D341Med (cell line): ENCODE measurements at regions not wholly inside any gene's neighbourhood (a gene's known extent, or its start where the extent isn't known, plus 50 kb on each side); places are given as distances from the start of the nearest gene placed in this dataset.

Experiments used
- DNase-seq: peaks from one replicate; pipeline ENCODE4 v3.0.0; 2012; ENCODE audit warnings: low spot score

DNA sequence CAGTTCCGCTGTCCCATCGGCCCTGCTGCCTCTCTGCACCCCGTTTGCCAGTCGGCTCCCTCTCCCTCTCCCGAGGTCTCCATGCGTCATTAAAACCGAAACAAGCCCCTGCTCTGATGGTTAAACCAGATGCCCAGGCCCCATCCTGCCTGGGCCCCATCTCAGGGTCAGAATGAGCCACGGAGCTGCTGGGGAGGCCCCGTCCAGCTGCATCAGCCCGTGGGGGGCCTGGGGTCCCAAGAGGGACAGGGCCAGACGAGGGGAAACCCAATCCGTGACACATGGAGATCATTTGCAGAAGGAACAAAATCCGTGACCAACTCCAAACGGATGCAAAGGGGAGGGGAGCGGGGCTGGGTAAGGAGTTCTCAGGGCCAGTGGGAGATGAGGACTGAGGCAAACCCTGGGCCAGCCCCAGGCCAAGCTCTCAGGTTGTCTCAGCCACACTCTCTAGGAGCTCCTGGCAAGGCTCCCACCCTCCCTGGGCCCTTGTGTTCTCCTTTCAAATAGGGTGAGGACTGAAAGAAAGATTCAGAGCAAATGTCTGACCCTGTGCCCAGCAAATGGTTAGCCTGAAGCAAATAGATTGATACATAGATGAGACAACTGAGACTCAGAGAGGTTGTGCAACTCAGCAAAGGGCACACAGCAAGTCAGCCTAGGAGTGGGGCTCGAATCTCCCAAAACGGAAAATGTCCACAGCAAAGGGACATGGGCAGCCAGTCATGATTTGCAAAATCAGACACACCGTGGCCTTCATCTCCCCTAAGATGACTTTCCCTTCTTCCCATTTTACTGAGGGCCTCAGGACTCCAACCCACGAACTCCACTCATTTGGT lies 162.1 kb downstream of the MN1 start:
- DNase-seq: no peak

DNA sequence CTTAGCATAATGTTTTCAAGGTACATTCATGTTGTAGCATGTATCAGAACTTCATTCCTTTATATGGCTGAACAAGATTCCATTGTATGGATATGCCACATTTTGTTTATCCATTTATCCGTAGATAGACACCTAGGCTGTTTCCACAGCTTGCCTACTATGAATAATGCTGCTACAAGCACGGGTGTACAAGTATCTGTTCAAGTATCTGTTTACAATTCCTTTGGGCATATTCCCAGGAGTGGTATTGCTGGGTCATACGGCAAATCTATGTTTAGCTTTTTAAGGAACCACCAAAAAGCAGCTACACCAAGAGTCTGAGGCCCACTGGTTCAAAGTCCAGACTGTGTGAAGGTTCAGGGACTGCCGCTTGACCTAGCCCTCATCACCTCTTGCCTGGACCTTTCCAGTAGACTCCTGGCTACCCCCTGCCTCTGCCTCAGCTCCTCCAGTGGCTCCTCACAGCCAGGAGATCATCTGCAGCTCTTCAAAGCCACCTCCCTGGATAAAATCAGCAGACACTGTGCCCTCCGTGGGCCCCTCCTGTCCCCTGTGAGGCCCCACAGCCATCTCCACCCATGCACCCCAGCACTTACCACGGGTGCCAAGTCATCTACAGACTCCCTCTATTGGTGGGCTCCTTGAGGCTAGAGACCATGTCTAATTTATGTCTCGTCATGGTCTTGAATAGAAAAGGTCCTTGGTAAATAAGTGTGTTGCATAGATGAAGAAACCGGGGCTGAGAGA lies 160.3 kb downstream of the MN1 start:
- no peak for DNase-seq

DNA sequence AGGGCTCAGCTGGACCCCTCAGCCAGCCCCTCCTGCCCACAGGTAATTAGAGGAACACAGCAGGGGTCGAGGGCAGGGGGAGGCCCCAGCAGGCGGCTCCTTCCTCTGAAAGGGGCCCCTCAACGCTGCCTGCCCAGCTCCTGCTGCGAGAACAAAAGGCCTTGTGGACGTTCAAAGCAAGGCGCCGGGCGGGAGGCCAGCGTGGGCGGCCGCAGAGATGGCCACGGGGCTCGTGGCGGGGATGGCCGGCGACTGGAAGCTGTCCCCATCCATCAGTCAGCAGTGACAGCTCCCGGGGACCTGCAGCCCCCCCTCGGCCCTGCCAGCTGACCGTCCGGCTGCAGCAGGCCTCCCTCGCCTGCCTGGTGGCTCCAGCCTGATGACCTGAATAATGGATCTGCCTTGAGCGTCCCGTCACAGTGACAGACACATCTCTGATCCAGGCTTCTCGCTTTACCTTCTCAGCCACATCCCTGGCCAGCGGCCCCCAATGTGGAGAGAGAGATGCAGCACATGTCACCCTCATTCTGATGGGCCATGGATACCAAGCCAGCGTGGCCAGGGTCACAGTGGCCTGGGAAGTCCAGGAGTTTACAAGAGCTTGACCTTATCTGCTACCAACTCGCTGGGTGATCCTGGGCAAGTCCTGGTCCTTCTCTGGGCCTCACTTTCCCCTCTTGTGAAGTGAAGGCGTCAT lies 159.3 kb downstream of the MN1 start:
- DNase-seq: no peak

DNA sequence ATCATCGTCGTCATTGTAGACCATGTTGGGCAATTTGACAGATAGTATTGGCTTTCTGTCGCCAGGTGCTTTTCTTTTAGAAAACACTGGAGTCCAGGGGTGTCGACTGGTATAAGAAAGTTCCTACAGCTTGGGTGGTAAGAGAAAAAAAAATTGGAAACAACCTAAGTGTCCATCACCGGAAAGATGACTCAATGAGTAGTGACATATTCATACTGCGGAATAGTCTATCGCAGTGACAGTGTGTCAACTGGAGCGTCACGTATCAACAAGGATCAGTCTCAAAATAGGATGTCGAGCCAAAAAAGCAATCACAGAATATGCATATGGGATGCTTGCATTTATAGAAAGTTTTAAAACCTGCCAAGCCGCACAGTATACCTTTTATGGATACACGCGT lies 157.6 kb downstream of the MN1 start:
- no peak for DNase-seq

DNA sequence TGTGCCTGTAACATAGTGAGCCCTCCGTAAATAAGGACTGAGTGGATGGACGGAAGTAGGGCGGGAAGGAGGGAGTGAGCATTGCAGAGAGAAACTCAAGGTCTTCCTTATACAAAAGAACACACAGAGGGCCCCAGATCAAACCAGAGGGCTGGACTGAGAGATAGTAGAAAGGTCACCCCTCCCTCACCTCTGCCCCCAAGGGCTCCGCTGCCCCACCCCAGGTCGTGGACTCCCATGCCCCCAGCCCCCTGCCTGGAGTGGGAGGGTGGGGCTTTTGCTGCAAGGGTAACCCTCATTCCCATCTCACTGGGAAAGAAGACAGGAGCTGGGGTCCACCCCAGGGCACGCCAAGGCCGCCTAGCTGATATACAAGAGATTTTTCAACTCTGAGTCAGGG lies 157.0 kb downstream of the MN1 start:
- DNase-seq: no peak

DNA sequence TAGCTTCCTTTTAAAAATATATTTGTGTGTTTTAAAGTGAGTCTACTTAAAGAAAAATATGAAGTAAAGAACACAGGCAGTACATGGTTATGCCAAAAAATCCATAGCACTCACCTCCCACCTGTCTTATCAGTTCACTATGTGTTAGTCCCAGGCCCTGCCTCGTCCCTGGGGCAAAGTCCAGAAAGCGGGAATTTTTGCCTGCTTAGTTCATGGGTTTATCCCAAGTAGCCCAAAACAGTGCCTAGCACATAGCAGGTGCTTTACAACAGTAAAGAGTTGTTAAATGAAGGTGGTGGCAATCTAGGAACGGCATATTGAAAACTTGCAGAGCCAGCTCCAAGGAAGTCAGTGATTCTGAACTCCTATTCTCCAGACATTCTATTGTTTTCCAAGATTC lies 154.0 kb downstream of the MN1 start:
- DNase-seq: no peak

GRCh38 chr22:27648074-27648473 lies 153.5 kb downstream of the MN1 start:
- no peak for DNase-seq

DNA sequence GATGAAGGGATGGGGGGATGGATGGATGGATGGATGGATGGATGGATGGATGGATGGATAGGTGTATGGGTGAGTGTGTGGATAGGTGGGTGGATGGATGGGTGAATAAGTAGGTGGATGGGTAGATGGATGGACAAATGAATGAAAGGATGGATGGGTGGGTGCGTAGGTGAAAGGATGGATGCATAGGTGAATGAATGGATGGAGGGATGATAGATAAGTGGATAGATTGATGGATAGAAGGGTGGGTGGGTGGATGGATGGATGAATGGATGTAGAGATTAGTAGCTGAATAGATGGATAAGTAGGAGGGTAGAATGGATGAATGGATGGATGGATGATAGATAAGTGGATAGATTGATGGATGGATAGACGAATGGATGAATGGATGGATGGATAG lies 152.7 kb downstream of the MN1 start:
- no peak for DNase-seq

GRCh38 chr22:27650572-27650971 lies 151.0 kb downstream of the MN1 start:
- no peak for DNase-seq

DNA sequence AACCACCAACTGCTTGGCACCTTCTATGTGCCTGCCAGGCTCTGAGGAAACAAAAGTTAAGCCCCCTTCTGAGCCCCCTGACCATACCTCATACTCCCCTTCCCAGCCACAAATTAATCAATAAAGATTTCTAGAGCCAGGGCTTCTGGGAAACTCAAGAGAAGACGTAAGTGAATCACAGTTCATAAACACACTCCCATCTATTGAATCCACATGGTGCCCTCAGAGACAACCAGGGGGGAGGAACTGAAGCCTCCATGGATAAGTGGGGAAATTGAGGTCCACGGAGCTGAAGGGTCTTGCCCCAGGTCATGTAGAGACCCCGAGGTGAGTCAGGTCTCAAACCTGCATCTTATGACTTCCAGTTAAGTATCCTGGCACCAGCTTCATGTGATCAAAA lies 150.6 kb downstream of the MN1 start:
- no peak for DNase-seq

- DNase-seq: no peak
Measured at GRCh38 chr22:27651486-27651885, 150.1 kb downstream of the MN1 start.

DNA sequence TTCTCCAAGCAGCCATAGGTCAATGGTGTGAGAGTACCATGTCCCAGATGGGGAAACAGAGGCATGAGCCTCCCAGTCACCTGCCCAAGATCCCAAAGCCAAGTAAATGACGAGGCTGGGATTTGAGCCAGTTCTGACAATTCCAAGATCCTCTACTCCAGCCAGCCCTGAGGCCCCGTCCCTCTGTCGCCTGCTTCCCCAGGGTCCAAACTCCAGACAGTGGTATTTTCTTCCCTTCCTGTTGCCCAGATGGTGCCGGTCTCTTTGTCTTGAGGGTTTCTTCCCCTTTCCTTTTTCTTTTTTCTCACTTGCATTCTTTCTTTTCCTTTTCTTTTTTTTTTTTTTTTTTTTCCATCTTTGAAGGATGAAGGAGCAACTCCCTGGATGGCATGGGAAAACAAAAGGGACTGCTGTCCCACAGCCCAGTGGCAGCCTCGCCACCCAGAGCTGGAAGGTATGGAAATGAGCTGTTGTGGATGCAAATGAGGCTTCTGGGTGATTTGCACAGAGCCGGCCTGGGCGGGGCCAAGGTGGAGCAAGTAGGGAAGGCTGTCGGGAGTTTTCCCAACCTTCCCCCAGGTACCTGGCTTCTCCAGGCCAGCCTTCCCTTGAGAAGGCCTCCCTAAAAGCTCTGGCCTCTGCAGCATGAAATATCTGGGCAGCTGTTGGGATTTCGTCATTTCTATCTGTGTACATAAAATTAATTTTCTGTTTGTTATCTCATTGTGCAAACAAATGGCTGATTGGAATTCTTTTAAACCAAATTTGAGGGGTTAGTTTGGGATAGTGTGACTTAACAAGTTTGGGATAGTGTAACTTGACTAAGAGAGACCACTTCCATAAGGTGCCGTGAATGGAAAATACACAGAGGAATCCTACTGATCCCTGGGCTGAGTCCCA lies 146.8 kb downstream of the MN1 start:
- DNase-seq: no peak

GRCh38 chr22:27655582-27656185 lies 145.9 kb downstream of the MN1 start:
- no peak for DNase-seq

DNA sequence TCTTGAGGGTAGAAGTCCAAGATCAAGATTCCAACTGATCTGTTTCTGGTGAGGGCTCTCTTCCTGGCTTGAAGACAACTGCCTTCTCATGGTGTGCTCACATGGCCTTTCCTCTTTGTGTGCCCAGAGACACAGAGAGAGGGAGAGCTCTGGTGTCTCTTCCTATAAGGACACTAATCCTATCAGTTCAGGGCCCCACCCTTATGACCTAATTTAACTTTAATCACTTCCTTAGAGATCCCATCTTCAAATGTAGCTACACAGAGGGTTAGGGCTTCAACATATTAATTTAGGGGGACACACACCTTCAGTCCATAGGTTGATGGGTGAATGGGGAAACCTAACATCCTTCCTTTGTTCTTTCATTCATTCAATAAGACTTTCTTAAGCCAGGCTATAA lies 144.6 kb downstream of the MN1 start:
- DNase-seq: no peak

GRCh38 chr22:27660306-27660705 lies 141.2 kb downstream of the MN1 start:
- no peak for DNase-seq

- DNase-seq: no peak
Measured at GRCh38 chr22:27662359-27663301, 138.9 kb downstream of the MN1 start.

- DNase-seq: no peak
Measured at GRCh38 chr22:27663812-27664211, 137.7 kb downstream of the MN1 start.

- no peak for DNase-seq
Measured at GRCh38 chr22:27666272-27666997, 135.1 kb downstream of the MN1 start.

DNA sequence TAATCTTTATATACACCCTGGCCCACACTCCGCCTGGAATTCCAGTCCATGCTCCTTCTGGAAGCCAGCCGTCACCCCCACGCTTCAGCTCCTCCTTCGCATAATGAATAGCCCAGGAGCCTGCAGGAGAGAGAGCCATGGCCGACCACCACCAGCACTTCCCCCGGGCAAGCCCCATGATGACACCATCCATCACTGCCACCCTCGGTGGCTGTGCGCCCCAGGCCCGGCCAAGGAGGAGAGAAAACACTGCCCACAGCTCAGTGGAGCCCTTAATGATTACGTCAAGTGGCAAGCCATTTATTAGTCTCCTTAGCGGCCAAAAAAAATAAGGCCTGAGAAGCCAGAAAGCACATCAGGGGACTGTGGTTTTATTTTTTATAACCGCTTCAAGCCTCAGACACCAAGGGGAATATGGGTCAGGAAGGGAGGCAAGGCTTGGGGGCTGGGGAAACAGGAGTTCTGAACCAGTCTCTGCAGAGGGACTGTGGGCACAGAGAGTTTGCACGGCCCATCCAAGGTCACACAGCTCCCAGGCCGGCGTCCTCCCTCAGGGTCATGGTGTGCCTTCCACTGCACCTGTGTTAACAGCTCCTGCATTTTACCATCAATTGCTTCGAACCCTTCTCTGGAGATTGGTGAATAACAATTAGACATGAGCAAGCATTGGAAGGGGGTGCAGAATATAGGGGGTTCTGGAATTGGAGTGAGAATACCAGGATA lies 134.3 kb downstream of the MN1 start:
- DNase-seq: no peak
